Left ventricle myocardium superior (tissue), 1 donor: ENCODE measurements at regions not wholly inside any gene's neighbourhood (a gene's known extent, or its start where the extent isn't known, plus 50 kb on each side); places are given as distances from the start of the nearest gene placed in this dataset.

Source experiments
- ATAC-seq: fragments of 200-7000 bp; cut with Tn5 transposase; one replicate; pipeline ENCODE4 v1.9.1; 2020; ENCODE audit warnings: mild to moderate bottlenecking, moderate library complexity
- DNase-seq: peaks from one replicate; pipeline ENCODE4 v3.0.0-alpha.2; 2020
- intact Hi-C: fragments of 100-400 bp; cut with micrococcal nuclease; formaldehyde crosslinking; loops from one replicate; pipeline ENCODE4 v1.11.0; 2022
- donor health status: DM: no; HTN: yes; CAD: no; lungs with severe emphysema.

DNA sequence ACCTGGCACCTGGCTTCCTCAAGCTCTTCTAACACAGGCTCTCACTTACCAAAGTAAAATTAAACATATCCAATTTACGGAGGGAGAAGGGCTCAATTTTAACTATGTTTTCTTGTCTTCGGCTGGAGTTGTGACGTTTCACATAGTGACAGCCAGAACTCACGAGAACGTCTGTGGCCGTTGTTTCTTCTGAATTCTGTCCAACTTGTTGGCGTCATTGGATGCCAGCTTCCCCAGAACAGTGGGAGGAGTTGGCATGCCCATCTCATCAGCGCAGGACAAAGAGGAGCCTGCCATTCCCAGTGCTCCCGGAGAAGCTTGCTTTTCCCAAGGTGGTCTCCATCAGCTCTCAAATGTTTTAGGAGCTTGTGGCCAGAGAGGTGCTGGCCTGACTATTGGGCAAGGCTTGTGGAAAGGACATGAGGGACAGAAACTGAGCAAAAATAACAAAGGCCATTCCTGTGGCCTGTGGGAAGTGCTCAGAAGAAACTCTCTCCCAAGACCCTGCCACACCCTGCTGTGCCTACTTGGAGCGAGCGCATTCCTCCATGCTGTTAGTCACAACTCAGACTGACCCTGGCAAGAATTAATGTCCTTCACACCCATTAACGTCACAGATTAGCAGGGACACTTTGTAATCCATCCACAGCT lies 265.4 kb upstream of the CDH4 start:
- no peak for ATAC-seq
- DNase-seq: no peak
- intact Hi-C loops: no loop called here

- ATAC-seq: no peak
- intact Hi-C loops: no loop called here
Measured at GRCh38 chr20:60990061-60990460, 262.0 kb upstream of the CDH4 start.

GRCh38 chr20:60990643-60991042 lies 261.4 kb upstream of the CDH4 start:
- intact Hi-C loops: no loop called here
- ATAC-seq (no peak), DNase-seq (no peak)

More at GRCh38 chr20:60990061-60990460, 262.0 kb upstream of the CDH4 start:
- no peak for DNase-seq

DNA sequence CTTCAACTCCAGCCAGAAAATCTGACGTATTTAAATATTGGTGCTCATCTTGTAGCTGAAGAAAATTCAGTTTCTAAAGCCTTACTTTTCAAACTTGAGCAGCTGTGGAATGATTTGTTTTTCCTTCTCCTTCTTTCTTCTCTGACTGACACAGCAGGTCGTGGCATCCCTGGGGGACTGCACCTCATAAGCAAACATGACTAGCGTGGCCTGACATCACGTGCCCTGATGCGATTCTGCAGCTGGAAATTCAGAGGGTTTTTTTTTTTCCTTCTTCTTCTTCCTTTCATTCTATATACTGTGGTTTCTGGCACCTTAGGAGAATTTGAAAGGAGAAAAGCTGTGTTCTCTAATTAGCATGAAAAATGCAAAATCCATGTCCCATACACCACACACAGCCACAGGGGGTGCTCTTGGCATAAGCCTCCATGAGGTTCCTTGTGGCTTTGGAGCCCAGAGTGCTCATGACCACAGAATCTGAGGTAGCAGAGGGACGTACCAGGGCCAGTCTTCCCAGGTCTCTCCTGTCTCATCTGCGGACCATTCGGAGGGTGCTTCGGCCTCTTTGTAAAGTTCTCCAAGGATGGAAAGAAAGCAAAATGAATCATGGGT lies 258.5 kb upstream of the CDH4 start:
- ATAC-seq (no peak), DNase-seq (no peak)
- intact Hi-C loops: no loop called here

- ATAC-seq (no peak), DNase-seq (no peak)
- intact Hi-C loops: no loop called here
Measured at GRCh38 chr20:60999250-60999649, 252.8 kb upstream of the CDH4 start.

DNA sequence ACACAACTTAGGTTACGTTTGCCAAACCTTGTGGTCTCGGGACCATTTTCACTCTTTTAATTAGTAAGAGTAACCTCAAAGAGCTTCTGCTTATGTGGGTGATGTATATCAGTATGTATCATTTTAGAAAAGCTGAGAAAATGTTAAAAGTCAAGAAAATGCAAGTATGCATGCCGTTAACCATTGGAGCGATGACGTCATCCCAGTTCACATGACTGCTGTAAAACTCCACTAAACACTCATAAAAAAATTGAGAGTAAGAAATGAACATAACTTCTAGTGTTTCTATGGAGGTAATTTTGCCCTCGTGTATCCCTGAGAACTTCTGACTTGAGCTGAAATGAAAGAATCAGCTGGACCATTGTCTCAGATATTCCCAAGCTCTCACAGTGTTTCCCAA lies 250.0 kb upstream of the CDH4 start:
- intact Hi-C loops: no loop called here
- DNase-seq (no peak), ATAC-seq (no peak)

GRCh38 chr20:61014491-61014890 lies 237.6 kb upstream of the CDH4 start:
- DNase-seq: no peak
- no peak for ATAC-seq
- intact Hi-C loops: no loop called here

DNA sequence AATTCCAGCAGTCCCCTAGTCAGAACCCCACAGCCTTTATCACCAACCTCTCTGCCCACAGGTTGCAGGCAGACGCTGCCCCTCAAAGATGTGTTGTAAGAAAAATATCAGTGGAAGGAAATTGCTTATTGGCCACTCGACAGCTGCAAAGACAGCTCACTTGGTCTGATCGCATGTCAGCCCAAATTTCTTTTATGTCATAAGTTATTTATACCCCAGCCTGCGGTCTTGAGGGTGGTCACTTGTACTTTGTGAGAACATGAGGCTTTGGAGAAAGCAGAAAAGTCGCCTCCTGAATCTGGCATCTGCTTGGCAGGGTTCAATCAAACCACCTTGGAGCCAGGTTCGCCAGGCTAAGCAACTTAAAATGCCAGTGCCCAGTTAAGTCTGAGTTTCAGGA lies 236.5 kb upstream of the CDH4 start:
- intact Hi-C loops: no loop called here
- ATAC-seq (no peak), DNase-seq (no peak)

DNA sequence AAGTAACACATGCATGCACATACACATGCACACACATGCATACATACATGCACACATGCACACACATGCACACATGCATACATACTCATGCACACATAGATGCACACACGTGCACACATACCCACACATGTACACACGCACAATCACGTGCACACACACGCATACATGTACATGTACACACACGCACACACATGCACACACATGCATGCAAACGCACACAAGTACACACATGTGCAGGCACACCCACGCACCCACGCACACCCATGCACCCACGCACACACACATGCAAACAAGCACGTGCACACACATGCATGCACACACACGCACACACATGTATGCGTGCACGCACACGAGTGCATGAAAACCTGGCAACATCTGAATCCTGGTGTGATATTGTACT lies 232.7 kb upstream of the CDH4 start:
- intact Hi-C loops: no loop called here
- DNase-seq (no peak), ATAC-seq (no peak)

DNA sequence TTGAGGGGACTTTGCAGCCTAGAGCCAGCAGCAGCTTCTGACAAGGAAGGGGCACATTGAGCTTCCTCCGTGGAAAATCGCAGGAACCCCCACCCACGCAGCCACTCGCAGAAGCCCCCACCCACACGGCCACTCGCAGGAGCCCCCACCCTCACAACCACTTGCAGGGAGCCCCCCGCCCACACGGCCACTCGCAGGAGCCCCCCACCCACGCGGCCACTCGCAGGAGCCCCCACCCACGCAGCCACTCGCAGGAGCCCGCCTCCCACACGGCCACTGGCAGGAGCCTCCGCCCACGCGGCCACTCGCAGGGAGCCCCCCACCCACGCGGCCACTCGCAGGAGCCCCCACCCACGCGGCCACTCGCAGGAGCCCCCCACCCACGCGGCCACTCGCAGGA lies 228.4 kb upstream of the CDH4 start:
- ATAC-seq (no peak), DNase-seq (no peak)
- intact Hi-C loops: no loop called here

GRCh38 chr20:61024390-61024789 lies 227.7 kb upstream of the CDH4 start:
- DNase-seq (no peak), ATAC-seq (no peak)
- intact Hi-C loops: no loop called here

DNA sequence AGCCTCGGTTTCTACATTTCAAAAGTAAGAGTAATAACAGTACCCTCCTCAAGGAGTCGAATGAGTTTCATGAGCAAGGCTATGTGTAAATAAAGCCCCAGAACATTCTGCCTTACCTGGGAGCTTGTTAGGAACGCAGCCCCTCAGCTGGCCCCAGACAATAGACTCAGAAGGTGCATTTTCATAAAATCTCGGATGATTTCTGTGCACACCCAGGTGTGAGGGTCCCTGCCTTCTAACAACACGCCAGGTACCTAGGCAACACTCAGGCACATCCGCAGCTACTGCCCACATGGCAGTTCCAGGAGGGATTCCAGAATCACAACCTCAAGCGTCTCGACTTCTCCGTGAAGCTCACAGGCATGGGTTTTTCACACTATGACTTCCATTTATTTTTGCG lies 226.5 kb upstream of the CDH4 start:
- ATAC-seq (no peak), DNase-seq (no peak)
- intact Hi-C loops: no loop called here

DNA sequence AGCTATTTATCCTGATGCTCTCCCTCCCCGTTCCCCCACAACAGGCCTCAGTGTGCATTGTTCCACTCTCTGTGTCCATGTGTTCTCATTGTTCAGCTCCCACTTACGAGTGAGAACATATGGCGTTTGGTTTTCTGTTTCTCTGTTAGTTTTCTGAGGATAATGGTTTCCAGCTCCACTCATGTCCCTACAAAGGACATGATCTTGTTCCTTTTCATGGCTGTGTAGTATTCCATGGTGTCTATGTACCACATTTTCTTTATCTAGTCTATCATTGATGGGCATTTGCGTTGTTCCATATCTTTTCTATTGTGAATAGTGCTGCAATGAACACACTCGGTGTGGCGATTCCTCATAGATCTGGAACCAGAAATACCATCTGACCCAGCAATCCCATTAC lies 225.9 kb upstream of the CDH4 start:
- intact Hi-C loops: no loop called here
- no peak for DNase-seq
- no peak for ATAC-seq

DNA sequence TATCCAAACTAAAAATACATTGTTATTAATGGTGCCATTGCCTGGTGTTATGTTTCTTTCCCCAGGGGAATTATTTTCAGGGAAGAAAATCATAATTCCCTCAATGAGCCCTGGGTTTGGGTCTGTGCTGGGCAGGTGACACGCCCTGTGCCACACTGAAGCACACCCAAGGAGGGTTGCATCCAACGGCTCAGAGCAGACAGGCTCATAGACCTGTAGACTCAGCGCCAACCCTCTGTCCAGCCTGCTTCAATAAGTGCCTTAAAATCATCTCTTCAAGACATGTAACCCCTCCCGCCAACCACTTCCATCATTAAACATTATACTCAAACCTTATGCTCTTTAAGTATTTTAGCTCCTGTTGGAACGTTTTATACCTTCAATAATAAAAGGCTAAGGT lies 225.3 kb upstream of the CDH4 start:
- DNase-seq: no peak
- no peak for ATAC-seq
- intact Hi-C loops: no loop called here

GRCh38 chr20:61027218-61027617 lies 224.8 kb upstream of the CDH4 start:
- ATAC-seq (no peak), DNase-seq (no peak)
- intact Hi-C loops: no loop called here

GRCh38 chr20:61030130-61030529 lies 221.9 kb upstream of the CDH4 start:
- intact Hi-C loops: no loop called here
- DNase-seq (no peak), ATAC-seq (no peak)

- DNase-seq (no peak), ATAC-seq (no peak)
- intact Hi-C loops: no loop called here
Measured at GRCh38 chr20:61031101-61031830, 220.8 kb upstream of the CDH4 start.

DNA sequence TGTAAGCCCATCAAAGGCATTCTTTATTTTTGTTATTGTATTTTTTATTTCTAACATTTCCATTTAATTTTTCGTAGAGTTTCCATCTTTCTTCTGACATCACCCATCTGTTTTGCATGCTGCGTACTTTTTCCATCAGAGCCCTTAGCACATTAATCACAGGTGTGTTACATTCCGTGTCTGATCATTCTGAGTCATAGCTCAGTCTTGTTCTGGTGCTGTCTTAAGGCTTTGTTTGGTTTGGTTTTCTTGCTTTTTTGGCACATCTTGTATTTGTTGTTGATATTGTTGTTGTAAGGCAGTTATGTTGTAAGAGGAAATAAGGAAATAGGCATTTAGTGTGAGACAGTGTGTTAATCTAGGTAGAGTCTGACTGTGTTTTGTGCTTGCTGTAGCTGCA lies 214.6 kb upstream of the CDH4 start:
- DNase-seq: no peak
- intact Hi-C loops: no loop called here
- ATAC-seq: no peak

- intact Hi-C loops: no loop called here
- ATAC-seq (no peak), DNase-seq (no peak)
Measured at GRCh38 chr20:61041481-61041880, 210.6 kb upstream of the CDH4 start.

GRCh38 chr20:61042506-61043385 lies 209.3 kb upstream of the CDH4 start:
- intact Hi-C loops: no loop called here
- ATAC-seq (no peak), DNase-seq (no peak)
